Left renal pelvis (tissue), 4 donors: ENCODE measurements at regions not wholly inside any gene's neighbourhood (a gene's known extent, or its start where the extent isn't known, plus 50 kb on each side); places are given as distances from the start of the nearest gene placed in this dataset.

ENCODE experiments used
- DNase-seq, 4 donors: peaks; one replicate each; pipeline ENCODE4 v3.0.0-alpha.2; 2013; ENCODE audit warnings: low read depth in 4 of 4, low spot score in 3 of 4

GRCh38 chr7:30212701-30213111 is 71.7 kb upstream of the ZNRF2 start:
- DNase-seq: no peak

GRCh38 chr7:30213637-30214036 is 70.8 kb upstream of the ZNRF2 start:
- DNase-seq: no peak

GRCh38 chr7:30214651-30215137 is 69.7 kb upstream of the ZNRF2 start:
- DNase-seq: no peak

- no peak for DNase-seq
Observed at GRCh38 chr7:30221764-30222163, 62.6 kb upstream of the ZNRF2 start.

- no peak for DNase-seq
Observed at GRCh38 chr7:30222515-30223215, 61.7 kb upstream of the ZNRF2 start.

GRCh38 chr7:30223896-30224295 is 60.5 kb upstream of the ZNRF2 start:
- DNase-seq: no peak

GRCh38 chr7:30224511-30225062 is 59.8 kb upstream of the ZNRF2 start:
- no peak for DNase-seq

- DNase-seq: peak in 1 of 4 donors; percentile 25
Observed at GRCh38 chr7:30225863-30226613, 58.4 kb upstream of the ZNRF2 start.

- DNase-seq: no peak
Observed at GRCh38 chr7:30226614-30227268, 57.7 kb upstream of the ZNRF2 start.

GRCh38 chr7:30231271-30231670 is 53.1 kb upstream of the ZNRF2 start:
- DNase-seq: no peak

- no peak for DNase-seq
Observed at GRCh38 chr7:30232391-30232790, 52.0 kb upstream of the ZNRF2 start.
